ENCODE measurements at regions not wholly inside any gene's neighbourhood (a gene's known extent, or its start where the extent isn't known, plus 50 kb on each side); places are given as distances from the start of the nearest gene placed in this dataset.

DNA sequence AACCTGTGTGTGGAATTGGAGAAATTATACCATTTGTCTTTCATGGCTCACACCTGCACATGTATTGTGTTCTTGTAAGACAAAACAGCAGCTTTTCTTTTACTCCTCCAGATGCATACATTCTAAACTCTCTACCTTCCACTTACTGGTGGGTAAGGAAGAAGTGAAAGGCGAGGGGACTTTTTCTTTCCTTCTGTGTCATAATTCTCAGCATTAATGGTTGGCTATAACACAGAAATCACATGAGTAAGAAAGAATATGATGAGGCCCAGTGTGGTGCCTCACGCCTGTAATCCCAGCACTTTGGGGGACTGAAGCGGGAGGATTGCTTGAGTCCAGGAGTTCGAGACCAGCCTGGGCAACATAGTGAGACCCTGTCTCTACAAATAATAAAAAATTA lies 57.8 kb upstream of the SHANK2 start:
- Histone ChIP-seq H3K56ac (ENCODE audit: insufficient read length, low read depth, low read length) (no peak overlapping the region), H3K4me2 (ENCODE audit: insufficient read depth, insufficient read length, low read length) (no peak overlapping the region), H3K27ac (ENCODE audit: insufficient read length, low read depth, low read length) (no peak overlapping the region), H2BK20ac (ENCODE audit: low read depth, low read length, poor library complexity, severe bottlenecking) (no peak overlapping the region), H3K4ac (ENCODE audit: low read depth, low read length) (no peak overlapping the region), H3K79me2 (ENCODE audit: insufficient read depth, low read length) (no peaks in the 10 kb centered on the region), H2BK120ac (ENCODE audit: low read depth, low read length, poor library complexity, severe bottlenecking) (no peak overlapping the region), H4K5ac (ENCODE audit: insufficient read length, low read depth, low read length) (no peak overlapping the region), H4K8ac (replicated peaks; ENCODE audit: insufficient read length, low read depth, low read length) (no peak overlapping the region), H3K9ac (ENCODE audit: extremely low read depth, insufficient read length, low read length) (no peak overlapping the region), H3K14ac (ENCODE audit: insufficient read depth, low read length) (no peak overlapping the region), H3K23ac (ENCODE audit: insufficient read length, low read depth, low read length) (no peak overlapping the region), H3K27me3 (ENCODE audit: insufficient read depth, low read length) (no peaks in the 10 kb centered on the region), H3K23me2 (ENCODE audit: insufficient read length, low read depth, low read length, poor library complexity, severe bottlenecking) (no peaks in the 10 kb centered on the region), H2BK15ac (ENCODE audit: low read depth, low read length) (no peak overlapping the region), H2BK12ac (ENCODE audit: insufficient read length, low read depth, low read length) (no peak overlapping the region), H2BK5ac (ENCODE audit: insufficient read length, low read length) (no peak overlapping the region), H3T11ph (ENCODE audit: low read length) (no peak overlapping the region), H3K4me1 (ENCODE audit: insufficient read depth, low read length) (no peaks in the 10 kb centered on the region), H2AFZ (ENCODE audit: low read length) (no peak overlapping the region), H3K9me3 (ENCODE audit: control insufficient read depth, low read depth, low read length) (no peaks in the 10 kb centered on the region), H3K18ac (ENCODE audit: insufficient read length, low read depth, low read length) (no peak overlapping the region), H4K20me1 (ENCODE audit: control insufficient read depth, insufficient read depth, insufficient read length) (no peaks in the 10 kb centered on the region), H4K91ac (ENCODE audit: insufficient read length, low read depth, low read length) (no peak overlapping the region), H2AK5ac (ENCODE audit: insufficient read length, low read length) (no peak overlapping the region), H3K79me1 (ENCODE audit: insufficient read depth, low read depth, low read length, poor library complexity, severe bottlenecking) (no peaks in the 10 kb centered on the region)
- H3K27ac Mint-ChIP-seq, result no peak overlapping the region
- H3K36me3 Mint-ChIP-seq (ENCODE audit: insufficient read depth in 1 of 3, low read depth in 3 of 3), result no peaks in the 10 kb centered on the region
- H3K27me3 Mint-ChIP-seq (ENCODE audit: low read depth), result peaks cover 22% of the 10 kb centered on the region
- DNase-seq, result no peak
- no peak overlapping the region for H3K4me3 Mint-ChIP-seq
- peaks cover 3 to 4% of the 10 kb centered on the region in 2 experiments for H3K9me3 Mint-ChIP-seq
- TF ChIP-seq, protein P1, sequence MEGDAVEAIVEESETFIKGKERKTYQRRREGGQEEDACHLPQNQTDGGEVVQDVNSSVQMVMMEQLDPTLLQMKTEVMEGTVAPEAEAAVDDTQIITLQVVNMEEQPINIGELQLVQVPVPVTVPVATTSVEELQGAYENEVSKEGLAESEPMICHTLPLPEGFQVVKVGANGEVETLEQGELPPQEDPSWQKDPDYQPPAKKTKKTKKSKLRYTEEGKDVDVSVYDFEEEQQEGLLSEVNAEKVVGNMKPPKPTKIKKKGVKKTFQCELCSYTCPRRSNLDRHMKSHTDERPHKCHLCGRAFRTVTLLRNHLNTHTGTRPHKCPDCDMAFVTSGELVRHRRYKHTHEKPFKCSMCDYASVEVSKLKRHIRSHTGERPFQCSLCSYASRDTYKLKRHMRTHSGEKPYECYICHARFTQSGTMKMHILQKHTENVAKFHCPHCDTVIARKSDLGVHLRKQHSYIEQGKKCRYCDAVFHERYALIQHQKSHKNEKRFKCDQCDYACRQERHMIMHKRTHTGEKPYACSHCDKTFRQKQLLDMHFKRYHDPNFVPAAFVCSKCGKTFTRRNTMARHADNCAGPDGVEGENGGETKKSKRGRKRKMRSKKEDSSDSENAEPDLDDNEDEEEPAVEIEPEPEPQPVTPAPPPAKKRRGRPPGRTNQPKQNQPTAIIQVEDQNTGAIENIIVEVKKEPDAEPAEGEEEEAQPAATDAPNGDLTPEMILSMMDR (conservative IDR thresholded peaks at IDR 0.05), result no peak
- H3K4me1 Mint-ChIP-seq, result no peaks in the 10 kb centered on the region
- no CpG with 5 or more reads among the region's 4 CpGs for WGBS (ENCODE audit: extremely low coverage, insufficient read length, low lambda C conversion rate)

Data from H9 (cell line).